ENCODE measurements at regions not wholly inside any gene's neighbourhood (a gene's known extent, or its start where the extent isn't known, plus 50 kb on each side); places are given as distances from the start of the nearest gene placed in this dataset.

DNA sequence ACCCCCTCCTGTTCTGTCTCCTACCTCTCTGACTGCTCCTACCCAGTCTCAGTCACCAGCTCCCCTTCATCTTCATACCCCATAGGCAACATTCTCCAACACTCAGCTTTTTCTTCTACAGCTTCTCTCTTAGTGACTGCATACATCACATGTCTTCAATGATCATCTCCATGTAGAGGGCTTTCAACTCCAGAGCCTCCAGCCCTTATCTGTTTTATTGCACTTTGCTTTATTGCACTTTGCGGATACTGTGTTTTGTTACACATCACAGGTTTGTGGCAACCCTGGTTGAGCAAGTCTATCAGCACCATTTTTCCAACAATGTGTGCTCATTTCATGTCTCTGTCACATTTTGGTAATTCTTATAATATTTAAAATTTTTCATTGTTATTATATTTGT, 230.7 kb downstream of the DEPDC1B start:
- no peaks in the 10 kb centered on the region for H3K23me2 ChIP-seq (ENCODE audit: insufficient read length, low read depth, low read length, poor library complexity, severe bottlenecking)
- no peak overlapping the region for H3K4me2 ChIP-seq (ENCODE audit: insufficient read depth, insufficient read length, low read length)
- H2BK120ac ChIP-seq (ENCODE audit: low read depth, low read length, poor library complexity, severe bottlenecking), result no peak overlapping the region
- H3K18ac ChIP-seq (ENCODE audit: insufficient read length, low read depth, low read length), result no peak overlapping the region
- H3K4me1 ChIP-seq (ENCODE audit: insufficient read depth, low read length), result no peaks in the 10 kb centered on the region; the same call in 1 of the 2 replicates
- no peak overlapping the region for H3K56ac ChIP-seq (ENCODE audit: insufficient read length, low read depth, low read length)
- H3K27me3 Mint-ChIP-seq (ENCODE audit: low read depth), result peaks cover 2% of the 10 kb centered on the region; the same call in 1 of the 2 replicates
- no peak overlapping the region for H3K9ac ChIP-seq (ENCODE audit: extremely low read depth, insufficient read length, low read length)
- peaks cover 4 to 5% of the 10 kb centered on the region in 2 experiments for H3K9me3 Mint-ChIP-seq
- no peaks in the 10 kb centered on the region for H3K9me3 ChIP-seq (ENCODE audit: control insufficient read depth, low read depth, low read length)
- no peak overlapping the region for H3K14ac ChIP-seq (ENCODE audit: insufficient read depth, low read length)
- no peak overlapping the region for H2BK20ac ChIP-seq (ENCODE audit: low read depth, low read length, poor library complexity, severe bottlenecking)
- H4K91ac ChIP-seq (ENCODE audit: insufficient read length, low read depth, low read length), result no peak overlapping the region
- no peak for DNase-seq
- H3K79me2 ChIP-seq (ENCODE audit: insufficient read depth, low read length), result no peaks in the 10 kb centered on the region
- no peak overlapping the region for H3K23ac ChIP-seq (ENCODE audit: insufficient read length, low read depth, low read length)
- no peak overlapping the region for H2BK5ac ChIP-seq (ENCODE audit: insufficient read length, low read length)
- no peak overlapping the region for H3K4ac ChIP-seq (ENCODE audit: low read depth, low read length)
- TF ChIP-seq, protein P1, sequence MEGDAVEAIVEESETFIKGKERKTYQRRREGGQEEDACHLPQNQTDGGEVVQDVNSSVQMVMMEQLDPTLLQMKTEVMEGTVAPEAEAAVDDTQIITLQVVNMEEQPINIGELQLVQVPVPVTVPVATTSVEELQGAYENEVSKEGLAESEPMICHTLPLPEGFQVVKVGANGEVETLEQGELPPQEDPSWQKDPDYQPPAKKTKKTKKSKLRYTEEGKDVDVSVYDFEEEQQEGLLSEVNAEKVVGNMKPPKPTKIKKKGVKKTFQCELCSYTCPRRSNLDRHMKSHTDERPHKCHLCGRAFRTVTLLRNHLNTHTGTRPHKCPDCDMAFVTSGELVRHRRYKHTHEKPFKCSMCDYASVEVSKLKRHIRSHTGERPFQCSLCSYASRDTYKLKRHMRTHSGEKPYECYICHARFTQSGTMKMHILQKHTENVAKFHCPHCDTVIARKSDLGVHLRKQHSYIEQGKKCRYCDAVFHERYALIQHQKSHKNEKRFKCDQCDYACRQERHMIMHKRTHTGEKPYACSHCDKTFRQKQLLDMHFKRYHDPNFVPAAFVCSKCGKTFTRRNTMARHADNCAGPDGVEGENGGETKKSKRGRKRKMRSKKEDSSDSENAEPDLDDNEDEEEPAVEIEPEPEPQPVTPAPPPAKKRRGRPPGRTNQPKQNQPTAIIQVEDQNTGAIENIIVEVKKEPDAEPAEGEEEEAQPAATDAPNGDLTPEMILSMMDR (conservative IDR thresholded peaks at IDR 0.05), result no peak
- H3K4me1 Mint-ChIP-seq, result no peaks in the 10 kb centered on the region
- no peaks in the 10 kb centered on the region; the same call in 1 of the 2 replicates for H3K27me3 ChIP-seq (ENCODE audit: insufficient read depth, low read length)
- no peak overlapping the region for H3K27ac ChIP-seq (ENCODE audit: insufficient read length, low read depth, low read length)
- no peaks in the 10 kb centered on the region for H4K20me1 ChIP-seq (ENCODE audit: control insufficient read depth, insufficient read depth, insufficient read length)
- no peak overlapping the region for H2AFZ ChIP-seq (ENCODE audit: low read length)
- no CpG with 5 or more reads among the region's 1 CpG for WGBS (ENCODE audit: extremely low coverage, insufficient read length, low lambda C conversion rate)
- H4K5ac ChIP-seq (ENCODE audit: insufficient read length, low read depth, low read length), result no peak overlapping the region
- no peak overlapping the region for H4K8ac ChIP-seq (replicated peaks; ENCODE audit: insufficient read length, low read depth, low read length)
- H3K36me3 Mint-ChIP-seq (ENCODE audit: insufficient read depth in 1 of 3, low read depth in 3 of 3), result no peaks in the 10 kb centered on the region; a peak in 2 of 7 replicates
- no peak overlapping the region for H3K4me3 Mint-ChIP-seq
- H3K27ac Mint-ChIP-seq, result no peak overlapping the region
- H3T11ph ChIP-seq (ENCODE audit: low read length), result no peak overlapping the region
- no peak overlapping the region for H2AK5ac ChIP-seq (ENCODE audit: insufficient read length, low read length)
- H3K79me1 ChIP-seq (ENCODE audit: insufficient read depth, low read depth, low read length, poor library complexity, severe bottlenecking), result no peaks in the 10 kb centered on the region
- no peak overlapping the region for H2BK12ac ChIP-seq (ENCODE audit: insufficient read length, low read depth, low read length)
- no peak overlapping the region for H2BK15ac ChIP-seq (ENCODE audit: low read depth, low read length)

Measured in H9 (cell line).